Adrenal gland (tissue), 9 donors: ENCODE measurements at regions not wholly inside any gene's neighbourhood (a gene's known extent, or its start where the extent isn't known, plus 50 kb on each side); places are given as distances from the start of the nearest gene placed in this dataset.
A peak's percentile ranks its signal among the peaks of the same experiment; 100 is the strongest.

Experiments
- DNase-seq, 7 donors: peaks; one replicate each; pipeline ENCODE4 v3.0.0-alpha.2; 2019 to 2020
- H3K27ac ChIP-seq, 5 donors: fragments of 200-600 bp; sonication (generic) in 4 of 5; 1 replicate in 3 of 5; 2 replicates in 2 of 5; pipeline versions ENCODE4 v1.5.1 to v1.8.0; 2016 to 2020; ENCODE audit warnings: mild to moderate bottlenecking in 1 of 5
- H3K27me3 ChIP-seq: fragments of 200-600 bp; 2 replicates; pipeline ENCODE4 v1.8.0; 2021
- H3K36me3 ChIP-seq, 2 donors: fragments of 200-600 bp; replicated peaks in 1 of 2; 1 replicate in 1 of 2; 2 replicates in 1 of 2; pipeline versions ENCODE4 v1.5.1 to v1.8.0; 2018 to 2022
- H3K4me1 ChIP-seq, 2 donors: fragments of 200-600 bp; replicated peaks in 1 of 2; 1 replicate in 1 of 2; 2 replicates in 1 of 2; pipeline versions ENCODE4 v1.5.1 to v1.8.0; 2018 to 2021
- H3K4me3 ChIP-seq, 4 donors: fragments of 200-600 bp; sonication (generic) in 3 of 4; one replicate each; pipeline ENCODE4 v1.5.1; 2016 to 2018
- H3K9me3 ChIP-seq, 3 donors: fragments of 200-600 bp; sonication (generic) in 1 of 3; replicated peaks in 1 of 3; 1 replicate in 2 of 3; 2 replicates in 1 of 3; pipeline versions ENCODE4 v1.5.1 to v1.8.0; 2016 to 2021
- CTCF ChIP-seq, 6 experiments: fragments of 450-650 bp in 4 of 6; fragments of 200-600 bp in 2 of 6; sonication (generic) in 1 of 6; IDR thresholded peaks; 1 replicate in 5 of 6; 2 replicates in 1 of 6; pipeline versions ENCODE4 v1.5.1 to v1.8.0; 2016 to 2021; ENCODE audit warnings: antibody characterized with exemption in 6 of 6, mild to moderate bottlenecking in 2 of 6, moderate library complexity in 1 of 6
- POLR2A ChIP-seq, 2 donors: fragments of 450-650 bp; IDR thresholded peaks; one replicate each; pipeline ENCODE4 v1.6.1; 2017; ENCODE audit warnings: antibody characterized with exemption in 2 of 2, mild to moderate bottlenecking in 2 of 2, moderate library complexity in 1 of 2
- WGBS, 4 donors: extraction: QIAGEN DNeasy Blood & Tissue Kit in 2 of 4; methylation state at CpG; one replicate each; pipeline versions ENCODE4 v1.1.5 to v1.1.7; 2013 to 2017; 5-methylcytosine and 5-hydroxymethylcytosine counted together
- intact Hi-C, 2 donors: fragments of 100-400 bp; cut with DNase I; formaldehyde crosslinking; loops; one replicate each; pipeline versions ENCODE4 v1.14.1 to v1.15.0; 2022 to 2023
- donor health status: healthy with polysubstance abuse.
- donor health status: Bipolar disorder and iron deficiency.
- donor health status: DM: yes; HTN: yes; CAD: no.
- donor health status: DM: no; HTN: no; CAD: no.
- donor health status: DM: no; HTN: no; CAD: no.

DNA sequence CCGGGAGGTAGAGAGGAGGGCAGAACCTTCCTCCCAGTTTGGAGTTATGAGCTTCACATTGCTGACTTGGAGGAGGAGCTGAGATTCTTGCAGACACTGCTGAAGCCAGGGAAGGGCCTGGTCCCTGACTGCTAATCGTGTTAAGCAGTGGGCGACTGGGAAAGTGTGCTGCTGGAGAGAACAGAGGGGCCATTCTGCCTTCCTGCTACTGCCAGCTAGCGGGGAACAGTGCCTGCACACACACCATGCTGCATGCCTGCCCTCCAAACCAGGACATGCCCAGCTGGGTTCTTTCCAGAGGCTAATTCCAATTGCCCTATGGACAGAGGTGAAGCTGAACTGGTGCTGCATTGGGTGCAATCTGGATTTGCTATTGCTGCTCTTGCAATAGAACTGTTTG, 281.4 kb downstream of the AJAP1 start:
- no peaks in the 10 kb centered on the region for H3K27me3 ChIP-seq
- 62 to 82% (median 74%) methylated on average over 1 to 4 of the region's 4 CpGs for WGBS, 4 donors

DNA sequence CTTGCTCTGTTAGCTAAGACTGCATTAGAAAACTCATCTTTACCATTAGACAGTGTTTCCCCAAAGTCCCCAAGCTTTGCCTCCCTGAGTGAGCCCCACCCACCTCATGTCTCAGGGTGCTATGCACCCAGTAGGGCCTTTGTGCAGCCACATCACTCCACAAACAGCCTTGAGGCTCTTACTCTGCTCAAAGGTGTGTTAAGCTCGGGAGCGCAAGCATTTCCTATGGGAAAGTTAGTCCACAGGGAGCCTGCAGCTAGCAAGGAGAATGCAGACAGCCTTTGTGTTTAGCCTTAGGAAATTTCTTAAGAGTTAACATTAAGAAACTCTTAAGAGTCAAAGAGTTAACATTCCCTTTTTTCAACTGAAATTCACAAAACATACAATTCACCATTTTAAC, 278.8 kb downstream of the AJAP1 start:
- TF ChIP-seq POLR2A (IDR thresholded peaks at IDR 0.05) = no peak
- no peak for TF ChIP-seq CTCF (IDR thresholded peaks at IDR 0.05)
- Histone ChIP-seq H3K9me3 (no peaks in the 10 kb centered on the region), H3K4me1 (no peaks in the 10 kb centered on the region), H3K27ac (no peak overlapping the region), H3K27me3 (no peaks in the 10 kb centered on the region), H3K4me3 (no peak overlapping the region), H3K36me3 (no peaks in the 10 kb centered on the region)
- intact Hi-C loops = no loop called here
- 81 to 100% (median 94%) methylated on average over 2 of the region's 2 CpGs for WGBS, 4 donors
- no peak for DNase-seq

More for the DNA sequence above, 281.4 kb downstream of the AJAP1 start:
- TF ChIP-seq POLR2A (IDR thresholded peaks at IDR 0.05) (no peak), CTCF (IDR thresholded peaks at IDR 0.05) (no peak)
- intact Hi-C loops = no loop called here
- Histone ChIP-seq H3K36me3 (no peaks in the 10 kb centered on the region), H3K27ac (no peak overlapping the region), H3K4me3 (no peak overlapping the region), H3K4me1 (no peaks in the 10 kb centered on the region), H3K9me3 (no peaks in the 10 kb centered on the region)
- no peak for DNase-seq

GRCh38 chr1:4932311-4933030, 278.1 kb downstream of the AJAP1 start:
- Histone ChIP-seq H3K36me3 (no peaks in the 10 kb centered on the region), H3K27me3 (no peaks in the 10 kb centered on the region), H3K4me1 (no peaks in the 10 kb centered on the region), H3K9me3 (no peaks in the 10 kb centered on the region), H3K4me3 (no peak overlapping the region), H3K27ac (no peak overlapping the region)
- no peak for DNase-seq
- WGBS, 4 donors = 81 to 84% (median 83%) methylated on average over 15 of the region's 15 CpGs
- intact Hi-C loops = no loop called here
- TF ChIP-seq POLR2A (IDR thresholded peaks at IDR 0.05) (no peak), CTCF (IDR thresholded peaks at IDR 0.05) (no peak)

DNA sequence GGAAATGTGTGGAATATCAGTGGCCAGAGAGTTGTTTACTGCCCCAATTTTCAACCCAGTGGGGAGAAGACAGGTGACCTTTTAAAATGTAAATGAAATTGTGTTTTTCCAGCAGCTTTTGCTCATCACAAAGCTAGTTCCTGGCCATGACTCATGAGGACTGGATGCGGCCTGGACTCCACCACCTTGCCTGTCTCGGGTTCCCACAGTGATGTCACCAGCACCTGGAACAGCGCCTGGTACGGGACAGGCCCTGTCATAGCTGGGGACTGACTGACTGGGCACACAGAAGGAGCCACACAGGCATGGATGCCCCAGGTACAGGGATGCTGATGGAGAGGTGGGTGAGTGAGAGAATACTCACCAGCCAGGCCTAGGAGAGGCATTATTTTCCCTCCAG, 277.1 kb downstream of the AJAP1 start:
- Histone ChIP-seq H3K27ac (no peak overlapping the region), H3K4me1 (no peaks in the 10 kb centered on the region), H3K4me3 (no peak overlapping the region), H3K9me3 (no peaks in the 10 kb centered on the region), H3K36me3 (no peaks in the 10 kb centered on the region), H3K27me3 (no peaks in the 10 kb centered on the region)
- DNase-seq = peak; percentile 22 to 80 (median 45)
- intact Hi-C loops = no loop called here
- WGBS, 4 donors = 40 to 58% (median 43%) methylated on average over 2 to 4 of the region's 4 CpGs
- TF ChIP-seq CTCF (IDR thresholded peaks at IDR 0.05) (no peak), POLR2A (IDR thresholded peaks at IDR 0.05) (no peak)
